HG03139 (cell line): ENCODE measurements at regions not wholly inside any gene's neighbourhood (a gene's known extent, or its start where the extent isn't known, plus 50 kb on each side); places are given as distances from the start of the nearest gene placed in this dataset.

Experiments used
- ATAC-seq: cut with Tn5 transposase; IDR thresholded peaks from one replicate; pipeline ENCODE4 v1.9.1; 2021; ENCODE audit not compliant: unreplicated experiment

GRCh38 chr21:16863362-16863905, 649.4 kb upstream of the CXADR start:
- ATAC-seq, result no peak

- ATAC-seq, result no peak
Observed at GRCh38 chr21:16863908-16864307, 648.9 kb upstream of the CXADR start.

DNA sequence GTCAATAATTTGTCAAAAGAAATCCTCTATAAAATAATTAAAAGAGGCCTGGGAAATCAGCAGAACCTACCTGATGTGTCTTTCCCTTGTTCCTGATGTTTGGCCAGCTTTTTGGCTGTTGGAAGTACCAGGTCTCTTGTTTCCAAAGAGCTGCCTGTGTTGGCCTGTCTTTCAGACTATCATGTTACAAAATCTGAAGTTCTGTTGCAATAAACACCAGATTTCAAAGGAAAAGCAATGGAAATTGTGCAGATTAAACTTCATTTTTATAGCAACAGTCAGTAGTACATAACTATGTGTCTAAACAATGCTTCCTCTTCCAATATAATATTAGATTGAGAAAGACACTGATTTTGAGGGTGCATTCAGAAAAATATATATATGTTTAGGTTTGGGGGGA, 647.2 kb upstream of the CXADR start:
- no peak for ATAC-seq

DNA sequence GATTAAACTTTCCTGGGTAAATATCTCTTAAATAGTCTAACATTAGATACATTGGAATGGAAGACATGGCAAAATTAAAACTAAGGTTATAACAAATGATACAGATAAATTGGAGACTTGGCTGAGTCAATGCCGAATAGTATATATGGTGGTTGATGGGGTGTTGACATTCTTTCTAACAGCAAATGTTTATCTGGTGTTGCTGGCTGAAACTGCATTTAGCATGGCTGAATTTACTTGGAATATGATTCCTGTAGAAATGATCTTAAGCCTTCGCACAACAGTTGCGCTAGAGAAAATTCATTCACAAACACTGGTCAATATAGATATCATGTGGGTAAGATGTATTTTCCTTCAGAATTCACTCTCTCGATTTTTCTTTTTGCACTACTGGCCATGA, 646.0 kb upstream of the CXADR start:
- no peak for ATAC-seq

DNA sequence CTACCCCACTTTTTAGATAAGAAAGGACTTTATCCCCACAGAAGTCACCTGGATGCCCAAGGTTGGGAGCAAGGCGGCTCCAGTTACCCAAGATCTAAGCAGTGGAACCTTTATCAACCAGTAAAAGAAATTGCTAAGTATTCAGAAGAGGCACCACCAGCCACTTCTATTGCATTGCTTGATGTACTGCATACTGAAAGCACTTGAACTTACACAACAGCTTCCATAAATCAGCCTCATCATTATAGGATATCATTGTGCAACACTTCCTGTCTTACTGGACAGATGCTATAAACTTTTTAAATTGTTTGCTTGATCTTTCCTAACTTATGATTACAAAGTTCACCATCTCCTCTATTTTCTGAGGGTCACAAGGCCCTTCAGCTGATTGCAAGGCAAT, 642.7 kb upstream of the CXADR start:
- ATAC-seq, result no peak

DNA sequence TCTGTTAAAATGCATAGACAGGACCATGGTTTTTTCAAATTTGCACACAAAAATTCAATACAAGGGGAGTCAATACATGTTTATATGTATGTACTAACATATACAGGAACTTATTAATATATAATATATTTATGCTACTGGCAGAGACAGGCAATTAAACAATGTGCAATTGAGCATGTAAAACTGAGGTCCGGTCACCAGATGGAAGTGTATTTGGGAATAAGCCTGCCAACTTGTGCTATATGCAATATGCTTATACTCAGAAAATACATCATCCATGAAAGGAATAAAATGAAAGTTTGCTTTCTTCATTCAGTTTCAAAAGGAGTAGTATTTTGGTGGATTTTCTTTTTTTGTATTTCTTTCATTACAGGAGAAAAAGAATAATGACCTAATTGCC, 640.2 kb upstream of the CXADR start:
- no peak for ATAC-seq

GRCh38 chr21:16873176-16873575, 639.7 kb upstream of the CXADR start:
- ATAC-seq, result no peak

DNA sequence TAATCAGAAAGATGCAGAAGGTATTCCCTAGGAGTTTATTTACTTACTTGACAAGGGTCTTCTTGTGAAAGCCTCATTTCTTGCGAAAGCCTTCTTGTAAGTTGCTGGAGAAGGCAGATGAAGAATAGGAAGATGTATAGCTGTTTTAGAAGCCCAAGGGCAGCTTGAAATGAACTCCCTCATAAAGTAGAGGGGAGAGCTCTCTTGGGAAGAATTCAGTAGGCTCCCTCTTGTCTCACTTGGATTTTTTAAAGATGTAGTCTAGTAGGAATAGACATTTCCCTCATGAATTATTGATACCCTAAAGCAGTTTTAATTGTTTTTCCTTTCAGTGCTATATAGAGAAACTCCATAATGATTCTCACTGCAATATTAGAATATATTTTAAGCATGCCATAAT, 639.2 kb upstream of the CXADR start:
- ATAC-seq, result no peak

DNA sequence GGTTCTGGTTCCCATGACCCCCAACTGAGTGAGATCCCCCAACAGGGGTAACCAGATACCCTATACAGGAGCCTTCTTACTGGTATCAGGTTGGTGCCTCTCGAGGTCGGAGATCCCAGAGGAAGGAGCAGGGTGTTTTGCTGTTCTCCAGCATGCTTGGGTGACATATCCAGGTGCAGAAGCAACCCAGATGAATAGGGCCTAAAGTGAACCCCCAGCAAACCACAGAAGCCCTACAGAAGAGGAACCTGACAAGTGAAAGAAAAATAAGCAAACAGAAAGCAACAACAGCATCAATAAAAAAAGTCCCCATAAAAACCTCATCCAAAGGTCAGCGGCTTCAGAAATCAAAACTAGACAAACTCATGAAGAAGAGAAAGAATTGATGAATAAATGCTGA, 633.4 kb upstream of the CXADR start:
- ATAC-seq, result no peak

DNA sequence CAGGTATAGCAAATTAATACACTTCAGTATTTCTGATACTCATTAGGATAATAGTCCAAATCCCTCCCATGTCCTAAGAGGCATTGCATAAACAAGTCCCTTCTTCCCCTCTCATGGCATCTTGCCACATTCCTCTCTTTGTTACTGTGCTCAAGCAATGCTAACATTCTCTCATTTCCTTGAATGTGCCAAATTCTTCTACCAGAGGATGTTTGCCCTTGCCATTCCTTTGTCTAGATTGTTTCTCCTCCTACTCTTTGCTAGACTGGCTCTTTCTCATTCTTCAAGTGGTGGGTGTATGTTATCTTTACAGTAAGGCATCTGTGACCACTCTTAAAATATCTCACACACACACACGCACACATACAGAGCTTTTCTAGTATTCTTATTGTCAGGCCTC, 621.0 kb upstream of the CXADR start:
- ATAC-seq, result no peak

DNA sequence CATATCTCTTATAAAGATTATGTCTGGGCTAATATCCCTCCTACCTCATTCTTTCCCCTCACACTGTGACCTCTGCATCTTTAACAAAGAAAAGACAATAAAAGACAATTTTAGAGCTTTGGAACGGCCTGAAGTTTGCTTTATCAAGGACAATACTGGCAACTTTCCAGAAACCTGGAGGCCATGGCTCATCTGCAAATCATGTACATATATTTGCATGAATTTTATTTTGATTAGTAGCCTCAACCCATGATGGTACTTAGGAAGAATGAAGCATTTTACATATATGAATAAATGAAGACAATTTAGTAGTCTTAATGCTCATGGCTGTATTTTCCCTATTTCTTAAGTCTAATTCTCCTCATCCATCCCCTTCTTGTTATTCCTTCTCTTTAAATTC, 612.2 kb upstream of the CXADR start:
- ATAC-seq, result no peak

- ATAC-seq, result no peak
Observed at GRCh38 chr21:16908077-16908476, 604.8 kb upstream of the CXADR start.

- ATAC-seq, result no peak
Observed at GRCh38 chr21:16910435-16911165, 602.2 kb upstream of the CXADR start.

DNA sequence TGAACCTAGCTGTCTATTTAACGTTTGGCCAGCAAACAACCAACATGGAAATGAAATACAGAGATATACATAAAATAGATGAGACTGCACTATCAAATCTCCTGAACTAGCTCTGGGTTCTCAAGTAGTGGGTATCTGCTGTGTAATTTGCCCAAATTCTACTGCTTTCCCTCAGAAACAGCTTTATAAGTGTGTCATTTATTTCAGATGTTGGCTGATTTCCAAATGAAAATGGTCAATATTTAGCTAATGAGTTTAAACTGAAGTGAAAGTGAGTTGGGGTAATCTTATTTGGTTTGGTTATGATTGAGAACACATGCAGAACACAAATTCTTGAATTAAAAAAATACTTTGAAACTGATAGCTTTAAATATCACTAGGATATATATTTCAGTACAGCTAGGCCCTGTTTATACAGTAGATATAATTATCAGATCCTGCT, 601.7 kb upstream of the CXADR start:
- ATAC-seq, result no peak

DNA sequence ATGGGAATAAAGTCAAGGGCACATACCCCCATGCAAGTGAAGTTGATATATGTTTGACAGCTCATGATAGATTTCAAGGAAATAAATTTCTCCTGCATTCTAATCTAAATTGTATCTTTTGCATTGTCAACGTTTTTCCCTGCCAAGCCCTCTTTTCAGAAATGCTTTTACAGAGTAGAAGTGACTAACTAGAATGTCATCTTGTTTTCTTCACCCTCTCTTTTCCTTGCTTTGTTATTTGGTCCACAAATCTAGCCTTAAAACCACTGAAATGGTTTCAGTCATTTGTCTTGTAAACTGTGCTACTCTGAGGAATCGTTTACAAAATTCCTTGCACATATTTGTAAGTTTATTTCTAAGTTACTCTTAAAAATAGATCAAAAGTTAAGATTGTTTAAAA, 600.8 kb upstream of the CXADR start:
- no peak for ATAC-seq

DNA sequence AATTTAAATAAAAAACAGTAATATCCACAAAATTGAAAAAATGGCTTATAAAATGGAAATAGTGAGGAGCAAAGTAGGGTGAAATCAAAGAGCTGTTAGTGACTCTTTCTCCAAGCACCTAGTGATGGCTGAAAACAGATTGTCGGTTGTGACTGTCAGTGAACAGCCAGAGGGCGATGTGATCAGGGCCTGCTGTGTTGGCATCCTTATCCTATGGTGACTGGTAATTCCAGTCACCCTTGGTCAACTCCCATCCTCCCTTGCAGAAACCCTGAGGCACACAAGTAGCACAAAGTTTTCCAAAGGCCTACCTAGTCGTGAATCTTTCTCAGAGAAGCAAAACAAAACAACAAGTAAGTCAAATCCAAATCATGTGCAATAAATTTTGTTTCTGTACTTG, 599.8 kb upstream of the CXADR start:
- no peak for ATAC-seq

- ATAC-seq, result no peak
Observed at GRCh38 chr21:16928439-16928838, 584.4 kb upstream of the CXADR start.

GRCh38 chr21:16932314-16932713, 580.5 kb upstream of the CXADR start:
- no peak for ATAC-seq

GRCh38 chr21:16942703-16943102, 570.1 kb upstream of the CXADR start:
- ATAC-seq, result no peak

- no peak for ATAC-seq
Observed at GRCh38 chr21:16943231-16943630, 569.6 kb upstream of the CXADR start.

GRCh38 chr21:16945580-16945979, 567.3 kb upstream of the CXADR start:
- no peak for ATAC-seq

GRCh38 chr21:16956824-16957223, 556.0 kb upstream of the CXADR start:
- no peak for ATAC-seq

DNA sequence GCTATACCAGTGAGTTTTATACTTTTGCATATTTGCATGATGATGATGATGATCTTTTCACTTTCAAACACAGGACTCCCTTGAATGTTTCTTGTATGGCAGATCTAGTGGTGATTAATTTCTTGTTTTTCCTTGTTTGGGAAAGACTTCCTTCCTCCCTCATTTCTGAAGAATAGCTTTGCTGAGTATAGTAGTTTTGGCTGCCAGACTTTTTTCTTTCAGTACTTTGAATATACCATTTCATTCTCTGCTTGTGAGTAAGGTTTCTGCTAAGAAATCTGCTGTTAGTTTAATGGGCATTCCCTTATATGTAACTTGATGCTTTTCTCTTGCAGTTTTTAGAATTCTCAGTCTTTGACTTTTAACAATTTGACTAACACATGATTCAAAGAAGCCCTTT, 547.4 kb upstream of the CXADR start:
- ATAC-seq, result no peak
